Endodermal cell (in vitro differentiated cells): ENCODE measurements at regions not wholly inside any gene's neighbourhood (a gene's known extent, or its start where the extent isn't known, plus 50 kb on each side); places are given as distances from the start of the nearest gene placed in this dataset.

Experiments used
- DNase-seq: peaks from one replicate; pipeline ENCODE4 v3.0.0-alpha.2; 2017
- H3K27ac ChIP-seq: 2 replicates; pipeline ENCODE4 v1.5.1; 2013; ENCODE audit warnings: mild to moderate bottlenecking, low read depth, low read length, moderate library complexity
- H3K27me3 ChIP-seq: 2 replicates; pipeline ENCODE4 v1.6.1; 2013; ENCODE audit warnings: mild to moderate bottlenecking, low read length, moderate library complexity; ENCODE audit not compliant: insufficient read depth, control insufficient read depth, poor library complexity, severe bottlenecking
- H3K36me3 ChIP-seq: 2 replicates; pipeline ENCODE4 v1.7.0; 2013; ENCODE audit warnings: mild to moderate bottlenecking, low read length, moderate library complexity; ENCODE audit not compliant: control insufficient read depth, insufficient read depth
- H3K4me1 ChIP-seq: one replicate; pipeline ENCODE4 v1.7.0; 2013; ENCODE audit warnings: low read length; ENCODE audit not compliant: control insufficient read depth, insufficient read depth
- H3K4me3 ChIP-seq: 2 replicates; pipeline ENCODE4 v1.5.1; 2013; ENCODE audit warnings: mild to moderate bottlenecking, low read length, moderate library complexity
- H3K9ac ChIP-seq: 2 replicates; pipeline ENCODE4 v1.6.1; 2013; ENCODE audit warnings: mild to moderate bottlenecking, low read length, moderate library complexity; ENCODE audit not compliant: poor library complexity, severe bottlenecking; ENCODE audit errors: extremely low read depth
- H3K9me3 ChIP-seq: 2 replicates; pipeline ENCODE4 v1.6.1; 2013; ENCODE audit warnings: mild to moderate bottlenecking, low read length, moderate library complexity; ENCODE audit not compliant: control insufficient read depth
- H3K27ac Mint-ChIP-seq: 2 replicates; pipeline ENCODE4 v1.8.0; 2020; ENCODE audit warnings: mixed read lengths
- H3K27me3 Mint-ChIP-seq: 2 replicates; pipeline ENCODE4 v1.8.0; 2021; ENCODE audit warnings: mild to moderate bottlenecking, mixed read lengths; ENCODE audit not compliant: insufficient read depth
- H3K36me3 Mint-ChIP-seq: 2 replicates; pipeline ENCODE4 v1.8.0; 2020; ENCODE audit warnings: low read depth, mixed read lengths
- H3K4me1 Mint-ChIP-seq: 2 replicates; pipeline ENCODE4 v1.8.0; 2020; ENCODE audit warnings: mixed read lengths
- H3K4me3 Mint-ChIP-seq: 2 replicates; pipeline ENCODE4 v1.8.0; 2020; ENCODE audit warnings: mild to moderate bottlenecking, moderate library complexity, mixed read lengths
- H3K9me3 Mint-ChIP-seq: 2 replicates; pipeline ENCODE4 v1.8.0; 2020; ENCODE audit warnings: mild to moderate bottlenecking, mixed read lengths
- WGBS, 2 experiments: methylation state at CpG; one replicate each; pipeline versions ENCODE4 v1.1.5 to v1.1.7; 2013; ENCODE audit warnings: missing lambda C conversion rate in 2 of 2, mixed read lengths in 1 of 2; ENCODE audit not compliant: insufficient coverage in 1 of 2, insufficient read length in 1 of 2; 5-methylcytosine and 5-hydroxymethylcytosine counted together
- TF ChIP-seq, protein P1 (sequence below): fragments of 200-600 bp; sonication (generic); conservative IDR thresholded peaks from 2 replicates; pipeline ENCODE4 v1.5.0; 2021; ENCODE audit warnings: antibody characterized with exemption, mild to moderate bottlenecking

DNA sequence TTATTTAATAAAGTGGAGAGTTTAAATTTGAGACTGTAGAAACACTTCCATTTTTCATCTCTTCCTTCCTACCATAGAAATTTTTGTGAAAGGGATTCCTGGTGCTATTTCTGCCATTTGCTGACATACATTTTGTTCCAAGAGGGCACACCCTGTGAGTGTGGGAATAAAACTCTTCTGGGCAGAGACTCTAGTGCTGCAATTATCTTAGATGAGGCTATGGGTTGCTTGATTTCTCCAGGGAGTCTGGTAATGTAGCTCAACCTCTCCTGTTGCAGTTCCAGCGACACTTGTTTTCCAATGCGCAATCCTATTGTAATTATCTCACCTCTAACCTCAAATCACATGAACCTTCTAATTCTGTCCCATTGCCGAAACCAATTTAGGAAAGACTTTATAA lies 60.1 kb upstream of the ZSWIM2 start:
- no peak overlapping the region for H3K27ac ChIP-seq
- no peak overlapping the region for H3K9ac ChIP-seq
- no peak for DNase-seq
- TF ChIP-seq, protein P1, sequence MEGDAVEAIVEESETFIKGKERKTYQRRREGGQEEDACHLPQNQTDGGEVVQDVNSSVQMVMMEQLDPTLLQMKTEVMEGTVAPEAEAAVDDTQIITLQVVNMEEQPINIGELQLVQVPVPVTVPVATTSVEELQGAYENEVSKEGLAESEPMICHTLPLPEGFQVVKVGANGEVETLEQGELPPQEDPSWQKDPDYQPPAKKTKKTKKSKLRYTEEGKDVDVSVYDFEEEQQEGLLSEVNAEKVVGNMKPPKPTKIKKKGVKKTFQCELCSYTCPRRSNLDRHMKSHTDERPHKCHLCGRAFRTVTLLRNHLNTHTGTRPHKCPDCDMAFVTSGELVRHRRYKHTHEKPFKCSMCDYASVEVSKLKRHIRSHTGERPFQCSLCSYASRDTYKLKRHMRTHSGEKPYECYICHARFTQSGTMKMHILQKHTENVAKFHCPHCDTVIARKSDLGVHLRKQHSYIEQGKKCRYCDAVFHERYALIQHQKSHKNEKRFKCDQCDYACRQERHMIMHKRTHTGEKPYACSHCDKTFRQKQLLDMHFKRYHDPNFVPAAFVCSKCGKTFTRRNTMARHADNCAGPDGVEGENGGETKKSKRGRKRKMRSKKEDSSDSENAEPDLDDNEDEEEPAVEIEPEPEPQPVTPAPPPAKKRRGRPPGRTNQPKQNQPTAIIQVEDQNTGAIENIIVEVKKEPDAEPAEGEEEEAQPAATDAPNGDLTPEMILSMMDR, result no peak
- Mint-ChIP-seq H3K36me3 (no peaks in the 10 kb centered on the region), H3K27me3 (no peaks in the 10 kb centered on the region), H3K4me3 (no peak overlapping the region), H3K4me1 (peaks cover 4% of the 10 kb centered on the region), H3K27ac (no peak overlapping the region), H3K9me3 (no peaks in the 10 kb centered on the region)
- H3K36me3 ChIP-seq, result no peaks in the 10 kb centered on the region
- no peaks in the 10 kb centered on the region for H3K27me3 ChIP-seq
- WGBS, 2 experiments, result 92% methylated on average over 2 of the region's 3 CpGs; no CpG with 5 or more reads in 1 of the 2 experiments
- no peaks in the 10 kb centered on the region for H3K9me3 ChIP-seq
- no peaks in the 10 kb centered on the region for H3K4me1 ChIP-seq
- H3K4me3 ChIP-seq, result no peak overlapping the region

DNA sequence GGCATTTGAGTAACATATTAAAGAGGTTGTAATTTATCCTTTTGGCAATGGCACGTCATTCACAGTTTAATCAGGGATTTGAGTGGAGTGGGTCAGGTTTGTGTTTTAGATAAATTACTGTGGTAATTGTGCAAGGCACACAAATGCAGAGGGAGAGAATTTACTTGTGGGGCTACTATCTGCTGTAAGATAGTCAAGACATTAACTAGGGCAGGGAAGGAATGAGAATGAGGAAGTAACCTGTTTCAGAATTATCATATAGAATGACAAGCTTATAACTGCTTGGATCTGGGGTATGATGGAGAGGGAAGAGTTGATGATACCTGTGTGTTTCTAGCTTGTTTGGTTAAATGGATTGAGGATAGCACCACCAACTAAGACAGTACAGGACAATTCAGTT lies 58.9 kb upstream of the ZSWIM2 start:
- TF ChIP-seq, protein P1, result no peak
- Histone ChIP-seq H3K4me1 (no peaks in the 10 kb centered on the region), H3K4me3 (no peak overlapping the region), H3K27ac (no peak overlapping the region), H3K9me3 (no peaks in the 10 kb centered on the region), H3K27me3 (no peaks in the 10 kb centered on the region), H3K36me3 (no peaks in the 10 kb centered on the region), H3K9ac (no peak overlapping the region)
- Mint-ChIP-seq H3K36me3 (no peaks in the 10 kb centered on the region), H3K4me1 (peaks cover 1% of the 10 kb centered on the region), H3K4me3 (no peak overlapping the region), H3K27ac (no peak overlapping the region), H3K9me3 (no peaks in the 10 kb centered on the region), H3K27me3 (no peaks in the 10 kb centered on the region)
- 83 to 100% methylated on average over 1 of the region's 1 CpG for WGBS, 2 experiments
- no peak for DNase-seq

DNA sequence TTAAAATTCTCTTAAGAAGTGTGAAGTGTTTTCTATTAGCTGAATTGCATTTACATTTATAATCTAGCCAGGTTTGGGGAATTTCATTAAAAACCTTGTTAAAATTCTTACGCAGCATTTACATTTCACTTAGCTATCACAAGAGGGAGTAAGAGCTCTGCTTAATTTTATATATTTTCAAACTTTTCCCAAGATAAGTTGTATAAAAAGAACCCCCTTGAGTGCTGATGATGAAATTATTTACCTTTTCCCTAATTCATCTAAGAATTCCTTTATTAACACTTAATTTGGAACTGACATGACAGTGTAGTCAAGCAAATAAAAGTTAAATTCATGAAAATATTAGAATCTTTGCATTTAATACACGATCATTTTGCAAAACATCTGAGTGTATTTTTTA lies 54.2 kb upstream of the ZSWIM2 start:
- 100% methylated on average over 1 of the region's 2 CpGs; no CpG with 5 or more reads in 1 of the 2 experiments for WGBS, 2 experiments

More for the DNA sequence above, 54.2 kb upstream of the ZSWIM2 start:
- Histone ChIP-seq H3K9me3 (no peaks in the 10 kb centered on the region), H3K4me1 (no peaks in the 10 kb centered on the region), H3K27me3 (no peaks in the 10 kb centered on the region), H3K9ac (no peak overlapping the region), H3K4me3 (no peak overlapping the region), H3K27ac (no peak overlapping the region), H3K36me3 (no peaks in the 10 kb centered on the region)
- Mint-ChIP-seq H3K27me3 (no peaks in the 10 kb centered on the region), H3K9me3 (no peaks in the 10 kb centered on the region), H3K36me3 (no peaks in the 10 kb centered on the region), H3K4me3 (no peak overlapping the region), H3K4me1 (no peaks in the 10 kb centered on the region), H3K27ac (no peak overlapping the region)
- no peak for DNase-seq
- TF ChIP-seq, protein P1, result peak; percentile 72
